WTC11 (cell line): ENCODE measurements at regions not wholly inside any gene's neighbourhood (a gene's known extent, or its start where the extent isn't known, plus 50 kb on each side); places are given as distances from the start of the nearest gene placed in this dataset.

Experiments used
- ATAC-seq: fragments of 200-7000 bp; cut with Tn5 transposase; 2 replicates; pipeline ENCODE4 v1.10.0; 2021; ENCODE audit warnings: mild to moderate bottlenecking, moderate library complexity
- CTCF ChIA-PET: fragments of 300-600 bp; sonication (Branson Sonifier 250); formaldehyde crosslinking; loops from one replicate; lab custom pipeline; 2021; ENCODE audit warnings: antibody characterized with exemption; lab: Charles Lee
- POLR2A ChIA-PET: fragments of 350-600 bp; sonication (Branson Sonifier 250); formaldehyde crosslinking; loops from one replicate; lab custom pipeline; 2021; ENCODE audit warnings: antibody characterized with exemption; lab: Charles Lee
- DNase-seq: peaks from one replicate; pipeline ENCODE4 v3.0.0; 2021; ENCODE audit warnings: low spot score
- H3K27ac Mint-ChIP-seq: 2 replicates; pipeline ENCODE4 v1.8.0; 2021; ENCODE audit warnings: mixed read lengths
- H3K27me3 Mint-ChIP-seq: 2 replicates; pipeline ENCODE4 v1.8.0; 2021; ENCODE audit warnings: low read depth, mild to moderate bottlenecking, moderate library complexity, mixed read lengths
- H3K36me3 Mint-ChIP-seq: 2 replicates; pipeline ENCODE4 v1.8.0; 2021; ENCODE audit warnings: mixed read lengths
- H3K4me1 Mint-ChIP-seq: 2 replicates; pipeline ENCODE4 v1.8.0; 2022; ENCODE audit warnings: mixed read lengths
- H3K4me3 Mint-ChIP-seq: 2 replicates; pipeline ENCODE4 v1.8.0; 2021; ENCODE audit warnings: mild to moderate bottlenecking, moderate library complexity, mixed read lengths
- H3K9me3 Mint-ChIP-seq: 2 replicates; pipeline ENCODE4 v1.8.0; 2021; ENCODE audit warnings: mixed read lengths
- AR ChIP-seq: fragments of 250-450 bp; sonication (Bioruptor Pico); IDR thresholded peaks from 2 replicates; pipeline ENCODE4 v1.9.0; 2021; ENCODE audit warnings: mild to moderate bottlenecking
- ATF1 ChIP-seq: sonication (generic); formaldehyde crosslinking; IDR thresholded peaks from 2 replicates; pipeline ENCODE4 v1.8.1; 2023; ENCODE audit warnings: mild to moderate bottlenecking, moderate library complexity, missing genetic modification reagents
- CDX4 ChIP-seq: fragments of 250-450 bp; sonication (Bioruptor Pico); IDR thresholded peaks from 2 replicates; pipeline ENCODE4 v1.9.0; 2021; ENCODE audit warnings: moderate library complexity, mild to moderate bottlenecking, inconsistent platforms, borderline replicate concordance
- E2F5 ChIP-seq: sonication (generic); formaldehyde crosslinking; IDR thresholded peaks from 2 replicates; pipeline ENCODE4 v1.8.1; 2022; ENCODE audit warnings: mild to moderate bottlenecking, moderate library complexity, missing genetic modification reagents
- ELF4 ChIP-seq: sonication (generic); formaldehyde crosslinking; IDR thresholded peaks from 2 replicates; pipeline ENCODE4 v1.8.1; 2022; ENCODE audit warnings: low read depth, mild to moderate bottlenecking, moderate library complexity, missing genetic modification reagents
- EMX1 ChIP-seq: fragments of 250-450 bp; sonication (Bioruptor Pico); IDR thresholded peaks from 2 replicates; pipeline ENCODE4 v1.8.0; 2021; ENCODE audit warnings: mild to moderate bottlenecking
- ERG ChIP-seq: fragments of 250-450 bp; sonication (Bioruptor Pico); IDR thresholded peaks from 2 replicates; pipeline ENCODE4 v1.8.0; 2021; ENCODE audit warnings: mild to moderate bottlenecking
- ETV6 ChIP-seq: sonication (generic); formaldehyde crosslinking; IDR thresholded peaks from 2 replicates; pipeline ENCODE4 v1.8.1; 2022; ENCODE audit warnings: mild to moderate bottlenecking, missing genetic modification reagents
- FOXK1 ChIP-seq: sonication (generic); formaldehyde crosslinking; IDR thresholded peaks from 2 replicates; pipeline ENCODE4 v1.8.0; 2022; ENCODE audit warnings: mild to moderate bottlenecking, moderate library complexity, missing genetic modification reagents
- FOXP1 ChIP-seq: sonication (generic); formaldehyde crosslinking; IDR thresholded peaks from 2 replicates; pipeline ENCODE4 v1.8.0; 2022; ENCODE audit warnings: missing genetic modification reagents, mild to moderate bottlenecking, moderate library complexity, borderline replicate concordance
- GRHL2 ChIP-seq: fragments of 250-450 bp; sonication (Bioruptor Pico); IDR thresholded peaks from 2 replicates; pipeline ENCODE4 v1.8.0; 2022; ENCODE audit warnings: mild to moderate bottlenecking, moderate library complexity; ENCODE audit not compliant: insufficient replicate concordance, severe bottlenecking
- GTF2I ChIP-seq: fragments of 250-450 bp; sonication (Bioruptor Pico); conservative IDR thresholded peaks from 2 replicates; pipeline ENCODE4 v1.4.0; 2021; ENCODE audit warnings: mild to moderate bottlenecking
- IRF2 ChIP-seq: sonication (generic); formaldehyde crosslinking; IDR thresholded peaks from 2 replicates; pipeline ENCODE4 v1.8.0; 2022; ENCODE audit warnings: low read depth, missing genetic modification reagents, borderline replicate concordance
- MLX ChIP-seq: sonication (generic); formaldehyde crosslinking; IDR thresholded peaks from 2 replicates; pipeline ENCODE4 v1.8.1; 2023; ENCODE audit warnings: mild to moderate bottlenecking, missing genetic modification reagents, moderate library complexity
- OVOL2 ChIP-seq: fragments of 250-450 bp; sonication (Bioruptor Pico); IDR thresholded peaks from 2 replicates; pipeline ENCODE4 v1.9.0; 2021; ENCODE audit warnings: mild to moderate bottlenecking, borderline replicate concordance
- RELA ChIP-seq: sonication (generic); formaldehyde crosslinking; IDR thresholded peaks from 2 replicates; pipeline ENCODE4 v1.8.1; 2022; ENCODE audit warnings: missing genetic modification reagents, mild to moderate bottlenecking, borderline replicate concordance
- TCF7 ChIP-seq: sonication (generic); formaldehyde crosslinking; IDR thresholded peaks from 2 replicates; pipeline ENCODE4 v1.8.0; 2022; ENCODE audit warnings: mild to moderate bottlenecking, low read depth, missing genetic modification reagents, moderate library complexity
- TP53 ChIP-seq: sonication (generic); formaldehyde crosslinking; IDR thresholded peaks from 2 replicates; pipeline ENCODE4 v1.8.1; 2023; ENCODE audit warnings: mild to moderate bottlenecking, missing genetic modification reagents
- ZBTB21 ChIP-seq: sonication (generic); formaldehyde crosslinking; IDR thresholded peaks from 2 replicates; pipeline ENCODE4 v1.8.1; 2023; ENCODE audit warnings: mild to moderate bottlenecking, missing genetic modification reagents, borderline replicate concordance
- ZNF263 ChIP-seq: sonication (generic); formaldehyde crosslinking; IDR thresholded peaks from 2 replicates; pipeline ENCODE4 v1.8.1; 2022; ENCODE audit warnings: low read depth, mild to moderate bottlenecking, moderate library complexity, missing genetic modification reagents
- ZNF671 ChIP-seq: fragments of 250-450 bp; sonication (Bioruptor Pico); IDR thresholded peaks from 2 replicates; pipeline ENCODE4 v1.8.0; 2021; ENCODE audit warnings: mild to moderate bottlenecking
- TF ChIP-seq, protein P1 (sequence below): sonication (generic); formaldehyde crosslinking; IDR thresholded peaks from 2 replicates; pipeline ENCODE4 v1.8.1; 2022; ENCODE audit warnings: low read depth, mild to moderate bottlenecking, moderate library complexity, missing genetic modification reagents, borderline replicate concordance
- TF ChIP-seq, protein P2 (sequence below): sonication (generic); formaldehyde crosslinking; conservative IDR thresholded peaks from 2 replicates; pipeline ENCODE4 v1.8.1; 2022; ENCODE audit warnings: mild to moderate bottlenecking, missing genetic modification reagents
- TF ChIP-seq, protein P3 (sequence below): sonication (generic); formaldehyde crosslinking; IDR thresholded peaks from 2 replicates; pipeline ENCODE4 v1.8.0; 2023; ENCODE audit warnings: mild to moderate bottlenecking, missing genetic modification reagents

- TF ChIP-seq, protein P1, sequence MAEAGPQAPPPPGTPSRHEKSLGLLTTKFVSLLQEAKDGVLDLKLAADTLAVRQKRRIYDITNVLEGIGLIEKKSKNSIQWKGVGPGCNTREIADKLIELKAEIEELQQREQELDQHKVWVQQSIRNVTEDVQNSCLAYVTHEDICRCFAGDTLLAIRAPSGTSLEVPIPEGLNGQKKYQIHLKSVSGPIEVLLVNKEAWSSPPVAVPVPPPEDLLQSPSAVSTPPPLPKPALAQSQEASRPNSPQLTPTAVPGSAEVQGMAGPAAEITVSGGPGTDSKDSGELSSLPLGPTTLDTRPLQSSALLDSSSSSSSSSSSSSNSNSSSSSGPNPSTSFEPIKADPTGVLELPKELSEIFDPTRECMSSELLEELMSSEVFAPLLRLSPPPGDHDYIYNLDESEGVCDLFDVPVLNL (CRISPR knock-in tag), result no peak
- TF ChIP-seq RELA (CRISPR knock-in tag), result no peak
- no peak for TF ChIP-seq ZBTB21 (CRISPR knock-in tag)
- no peak for TF ChIP-seq ZNF263
- no peak for TF ChIP-seq ERG (CRISPR knock-in tag)
- TF ChIP-seq, protein P2, sequence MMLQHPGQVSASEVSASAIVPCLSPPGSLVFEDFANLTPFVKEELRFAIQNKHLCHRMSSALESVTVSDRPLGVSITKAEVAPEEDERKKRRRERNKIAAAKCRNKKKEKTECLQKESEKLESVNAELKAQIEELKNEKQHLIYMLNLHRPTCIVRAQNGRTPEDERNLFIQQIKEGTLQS (CRISPR knock-in tag), result no peak
- TF ChIP-seq ETV6 (CRISPR knock-in tag), result no peak
- TF ChIP-seq E2F5 (CRISPR knock-in tag), result no peak
- TF ChIP-seq OVOL2 (CRISPR knock-in tag), result no peak
- TF ChIP-seq ZNF671 (CRISPR knock-in tag), result no peak
Observed at GRCh38 chr2:83331810-83332209, 1127.3 kb downstream of the SUCLG1 start (continued).

- no peaks in the 10 kb centered on the region for H3K27me3 Mint-ChIP-seq
- H3K4me1 Mint-ChIP-seq, result no peaks in the 10 kb centered on the region
- no peak overlapping the region for H3K27ac Mint-ChIP-seq
- CTCF ChIA-PET, result interaction anchor here (1.1 kb wide), 1 partner anchor 194 kb away, joined by 3 read pairs; no protein-coding TSS in a partner anchor
- no peaks in the 10 kb centered on the region for H3K36me3 Mint-ChIP-seq
- H3K4me3 Mint-ChIP-seq, result no peak overlapping the region
- no peak for ATAC-seq
- POLR2A ChIA-PET, result no interaction called here
- DNase-seq, result no peak
- H3K9me3 Mint-ChIP-seq, result peaks cover 7% of the 10 kb centered on the region; the same call in 1 of the 2 replicates
- TF ChIP-seq, protein P1 (CRISPR knock-in tag), result no peak
- TF ChIP-seq ELF4 (CRISPR knock-in tag), result no peak
- TF ChIP-seq FOXK1, result no peak
- TF ChIP-seq GTF2I (CRISPR knock-in tag), result no peak
- TF ChIP-seq FOXP1 (CRISPR knock-in tag), result no peak
- no peak for TF ChIP-seq TP53
- no peak for TF ChIP-seq TCF7 (CRISPR knock-in tag)
- TF ChIP-seq AR (CRISPR knock-in tag), result no peak
- no peak for TF ChIP-seq GRHL2 (CRISPR knock-in tag)
- TF ChIP-seq CDX4 (CRISPR knock-in tag), result no peak
- no peak for TF ChIP-seq IRF2 (CRISPR knock-in tag)
- TF ChIP-seq, protein P3, sequence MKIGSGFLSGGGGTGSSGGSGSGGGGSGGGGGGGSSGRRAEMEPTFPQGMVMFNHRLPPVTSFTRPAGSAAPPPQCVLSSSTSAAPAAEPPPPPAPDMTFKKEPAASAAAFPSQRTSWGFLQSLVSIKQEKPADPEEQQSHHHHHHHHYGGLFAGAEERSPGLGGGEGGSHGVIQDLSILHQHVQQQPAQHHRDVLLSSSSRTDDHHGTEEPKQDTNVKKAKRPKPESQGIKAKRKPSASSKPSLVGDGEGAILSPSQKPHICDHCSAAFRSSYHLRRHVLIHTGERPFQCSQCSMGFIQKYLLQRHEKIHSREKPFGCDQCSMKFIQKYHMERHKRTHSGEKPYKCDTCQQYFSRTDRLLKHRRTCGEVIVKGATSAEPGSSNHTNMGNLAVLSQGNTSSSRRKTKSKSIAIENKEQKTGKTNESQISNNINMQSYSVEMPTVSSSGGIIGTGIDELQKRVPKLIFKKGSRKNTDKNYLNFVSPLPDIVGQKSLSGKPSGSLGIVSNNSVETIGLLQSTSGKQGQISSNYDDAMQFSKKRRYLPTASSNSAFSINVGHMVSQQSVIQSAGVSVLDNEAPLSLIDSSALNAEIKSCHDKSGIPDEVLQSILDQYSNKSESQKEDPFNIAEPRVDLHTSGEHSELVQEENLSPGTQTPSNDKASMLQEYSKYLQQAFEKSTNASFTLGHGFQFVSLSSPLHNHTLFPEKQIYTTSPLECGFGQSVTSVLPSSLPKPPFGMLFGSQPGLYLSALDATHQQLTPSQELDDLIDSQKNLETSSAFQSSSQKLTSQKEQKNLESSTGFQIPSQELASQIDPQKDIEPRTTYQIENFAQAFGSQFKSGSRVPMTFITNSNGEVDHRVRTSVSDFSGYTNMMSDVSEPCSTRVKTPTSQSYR (CRISPR knock-in tag), result no peak
- TF ChIP-seq, protein P2 (CRISPR knock-in tag), result no peak
- TF ChIP-seq EMX1 (CRISPR knock-in tag), result no peak
- no peak for TF ChIP-seq MLX (CRISPR knock-in tag)
- TF ChIP-seq ATF1, result no peak
Observed at GRCh38 chr2:83323038-83323437, 1136.0 kb downstream of the SUCLG1 start.
